ENCODE measurements at regions not wholly inside any gene's neighbourhood (a gene's known extent, or its start where the extent isn't known, plus 50 kb on each side); places are given as distances from the start of the nearest gene placed in this dataset.
A peak's percentile ranks its signal among the peaks of the same experiment; 100 is the strongest.

GRCh38 chr1:192418552-192419285 lies 101.9 kb downstream of the RGS21 start:
- Histone ChIP-seq H3K9me3 (replicated peaks) (no peaks in the 10 kb centered on the region), H3K4me3 (no peak overlapping the region), H3K27ac (no peak overlapping the region), H3K4me1 (no peaks in the 10 kb centered on the region), H3K27me3 (no peaks in the 10 kb centered on the region), H3K36me3 (no peaks in the 10 kb centered on the region)
- no peak for DNase-seq

DNA sequence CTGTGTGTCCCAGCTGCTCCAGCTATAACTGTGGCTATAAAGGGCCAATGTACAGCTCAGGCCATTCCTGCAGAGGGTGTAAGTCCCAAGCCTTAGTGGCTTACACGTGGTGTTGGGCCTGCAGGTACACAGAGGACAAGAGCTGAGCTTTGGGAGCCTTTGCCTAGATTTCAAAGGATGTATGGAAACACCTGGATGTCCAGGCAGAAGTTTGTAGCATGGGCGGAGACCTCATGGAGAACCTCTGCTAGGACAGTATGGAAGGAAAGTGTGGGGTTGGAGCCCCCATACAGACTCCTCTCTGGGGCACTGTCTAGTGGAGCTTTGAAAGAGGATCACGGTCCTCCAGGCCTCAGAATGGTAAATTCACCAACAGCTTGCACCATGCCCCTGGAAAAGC lies 113.9 kb downstream of the RGS21 start:
- no peaks in the 10 kb centered on the region for H3K4me1 ChIP-seq

DNA sequence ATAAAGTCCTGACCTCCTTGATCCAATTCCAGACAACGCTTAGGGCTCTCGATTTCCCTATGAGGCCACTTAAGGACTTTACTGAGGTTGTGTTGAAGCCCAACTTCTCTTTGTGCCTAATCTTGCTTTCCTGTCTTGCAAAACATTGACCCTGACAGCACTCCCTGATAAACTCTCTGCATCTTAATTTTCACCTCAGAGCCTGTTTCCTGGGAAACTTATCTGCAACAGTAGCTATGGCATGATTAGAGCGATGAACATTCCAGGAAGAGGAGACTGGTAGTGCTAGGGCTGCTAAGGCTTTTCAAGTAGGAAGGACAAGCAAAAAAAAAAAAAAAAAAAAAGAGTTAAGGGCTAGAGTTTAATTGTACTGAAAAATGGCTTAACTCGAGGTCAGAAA lies 118.9 kb downstream of the RGS21 start:
- Histone ChIP-seq H3K27me3 (no peaks in the 10 kb centered on the region), H3K36me3 (no peaks in the 10 kb centered on the region), H3K4me1 (no peaks in the 10 kb centered on the region), H3K9me3 (replicated peaks) (no peaks in the 10 kb centered on the region), H3K27ac (no peak overlapping the region), H3K4me3 (no peak overlapping the region)
- no peak for DNase-seq

More for the DNA sequence above, 113.9 kb downstream of the RGS21 start:
- H3K27ac ChIP-seq, result no peak overlapping the region
- H3K36me3 ChIP-seq, result no peaks in the 10 kb centered on the region
- H3K9me3 ChIP-seq (replicated peaks), result no peaks in the 10 kb centered on the region
- no peak overlapping the region for H3K4me3 ChIP-seq
- H3K27me3 ChIP-seq, result no peaks in the 10 kb centered on the region
- DNase-seq, result no peak

DNA sequence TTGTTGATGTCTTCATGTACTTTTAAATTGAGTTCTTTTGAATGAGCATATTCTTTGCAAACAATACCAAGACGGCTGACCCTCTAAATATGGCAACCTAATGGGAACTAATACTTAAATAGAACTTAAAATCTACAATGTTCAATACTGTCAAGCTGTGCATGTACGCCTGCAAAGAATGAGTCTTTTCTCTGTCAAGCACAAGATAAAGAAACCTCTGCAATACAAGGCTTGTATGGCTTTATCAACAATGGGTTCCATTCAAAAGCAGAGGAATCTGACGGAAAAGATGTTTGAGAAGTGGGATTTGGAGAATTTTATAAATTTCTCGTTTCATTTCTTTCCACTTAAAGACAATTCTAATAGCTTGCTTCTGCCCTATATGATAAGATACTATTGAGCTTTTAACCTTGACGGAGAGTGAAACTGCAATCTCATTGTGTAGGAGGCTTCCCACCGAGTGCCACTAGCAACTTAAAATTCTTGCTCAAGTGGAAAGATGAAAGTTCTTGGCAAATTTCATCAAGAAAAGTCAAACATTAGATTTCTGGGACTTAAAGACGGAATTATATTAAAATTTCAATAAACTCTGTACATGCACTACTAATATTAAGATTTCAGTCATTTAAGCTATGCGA lies 119.8 kb downstream of the RGS21 start:
- H3K9me3 ChIP-seq (replicated peaks), result no peaks in the 10 kb centered on the region
- no peaks in the 10 kb centered on the region for H3K27me3 ChIP-seq
- H3K27ac ChIP-seq, result no peak overlapping the region
- no peaks in the 10 kb centered on the region for H3K36me3 ChIP-seq
- no peak for DNase-seq
- H3K4me3 ChIP-seq, result no peak overlapping the region
- no peaks in the 10 kb centered on the region for H3K4me1 ChIP-seq

DNA sequence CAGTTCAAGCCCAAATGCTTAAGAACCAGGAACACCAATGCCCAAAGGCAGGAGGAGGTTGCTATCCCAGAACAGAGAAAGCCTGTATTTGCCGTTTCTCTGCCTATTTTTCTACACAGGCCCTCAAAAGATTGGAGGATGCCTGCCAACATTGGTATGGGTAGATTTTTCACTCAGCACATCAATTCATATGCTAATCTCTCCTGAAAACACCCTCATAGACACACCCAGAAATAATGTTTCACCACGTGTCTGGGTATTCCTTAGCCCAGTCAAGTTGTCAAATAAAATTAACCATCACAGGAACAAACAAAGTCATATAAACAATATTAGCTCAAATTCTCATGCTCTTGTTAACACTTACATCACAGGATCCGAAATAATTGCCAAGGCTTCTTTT lies 121.9 kb downstream of the RGS21 start:
- no peak overlapping the region for H3K4me3 ChIP-seq
- H3K27ac ChIP-seq, result no peak overlapping the region
- H3K36me3 ChIP-seq, result no peaks in the 10 kb centered on the region
- 0 out of 2 replicates have a peak, but pooled peaks cover 3% of the 10 kb centered on the region for H3K4me1 ChIP-seq
- no peaks in the 10 kb centered on the region for H3K9me3 ChIP-seq (replicated peaks)
- DNase-seq, result no peak
- H3K27me3 ChIP-seq, result no peaks in the 10 kb centered on the region

DNA sequence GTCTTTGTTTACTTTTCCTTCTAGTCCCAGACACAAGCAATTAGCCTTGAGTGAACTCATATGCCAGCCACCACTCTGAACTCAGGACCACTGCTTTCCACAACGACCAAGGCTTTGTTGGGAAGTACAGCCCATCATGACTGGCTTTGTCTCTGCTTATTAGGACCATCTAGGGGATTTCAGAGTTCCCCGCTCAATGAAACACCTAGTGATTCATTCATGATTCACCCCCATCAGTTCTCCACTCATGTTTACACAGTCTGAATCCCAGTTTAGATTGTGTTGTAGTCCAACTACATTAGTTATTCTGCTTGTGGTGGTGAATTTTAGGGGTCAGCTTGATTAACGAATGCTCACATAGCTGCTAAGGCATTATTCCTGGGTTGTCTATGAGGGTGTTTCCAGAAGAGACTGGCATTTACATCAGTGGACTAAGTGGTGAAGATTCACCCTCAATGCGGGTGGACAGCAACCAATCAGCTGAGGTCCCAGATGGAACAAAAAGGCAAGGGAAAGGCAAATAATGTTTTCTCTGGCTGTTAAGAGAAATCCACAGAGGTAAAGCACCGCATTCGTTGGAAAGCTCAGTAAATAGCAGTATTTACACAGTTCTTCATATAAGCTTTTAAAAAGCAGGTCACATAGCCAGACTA lies 122.7 kb downstream of the RGS21 start:
- Histone ChIP-seq H3K4me3 (no peak overlapping the region), H3K4me1 (0 out of 2 replicates have a peak, but pooled peaks cover 3% of the 10 kb centered on the region), H3K9me3 (replicated peaks) (no peaks in the 10 kb centered on the region), H3K36me3 (no peaks in the 10 kb centered on the region), H3K27me3 (no peaks in the 10 kb centered on the region), H3K27ac (no peak overlapping the region)
- DNase-seq, result no peak

GRCh38 chr1:192441492-192441891 lies 124.7 kb downstream of the RGS21 start:
- H3K27ac ChIP-seq, result no peak overlapping the region
- no peak for DNase-seq
- 0 out of 2 replicates have a peak, but pooled peaks cover 3% of the 10 kb centered on the region for H3K4me1 ChIP-seq
- no peaks in the 10 kb centered on the region for H3K27me3 ChIP-seq
- H3K36me3 ChIP-seq, result no peaks in the 10 kb centered on the region
- no peak overlapping the region for H3K4me3 ChIP-seq
- H3K9me3 ChIP-seq (replicated peaks), result no peaks in the 10 kb centered on the region

- Histone ChIP-seq H3K27me3 (no peaks in the 10 kb centered on the region), H3K36me3 (no peaks in the 10 kb centered on the region), H3K27ac (no peak overlapping the region), H3K4me1 (peaks cover 7% of the 10 kb centered on the region; the same call in 1 of the 2 replicates), H3K9me3 (replicated peaks) (no peaks in the 10 kb centered on the region), H3K4me3 (no peak overlapping the region)
- DNase-seq, result peak in 1 of 2 experiments; percentile 20
These were observed 125.9 kb downstream of the RGS21 start for GRCh38 chr1:192442736-192443135.

- H3K4me1 ChIP-seq, result peaks cover 14% of the 10 kb centered on the region
- H3K36me3 ChIP-seq, result no peaks in the 10 kb centered on the region
- no peak overlapping the region for H3K4me3 ChIP-seq
- no peak for DNase-seq
- no peak overlapping the region for H3K27ac ChIP-seq
- no peaks in the 10 kb centered on the region for H3K9me3 ChIP-seq (replicated peaks)
- H3K27me3 ChIP-seq, result no peaks in the 10 kb centered on the region
These were observed 126.8 kb downstream of the RGS21 start for GRCh38 chr1:192443616-192444015.

- peaks cover 14% of the 10 kb centered on the region for H3K4me1 ChIP-seq
- no peaks in the 10 kb centered on the region for H3K9me3 ChIP-seq (replicated peaks)
- no peaks in the 10 kb centered on the region for H3K36me3 ChIP-seq
- H3K27me3 ChIP-seq, result no peaks in the 10 kb centered on the region
- no peak overlapping the region for H3K27ac ChIP-seq
- no peak overlapping the region for H3K4me3 ChIP-seq
- no peak for DNase-seq
These were observed 128.4 kb downstream of the RGS21 start for GRCh38 chr1:192445241-192445640.

- no peaks in the 10 kb centered on the region for H3K27me3 ChIP-seq
- no peak overlapping the region for H3K27ac ChIP-seq
- peak in 1 of 2 experiments; percentile 48 for DNase-seq
- H3K9me3 ChIP-seq (replicated peaks), result no peaks in the 10 kb centered on the region
- peaks cover 14% of the 10 kb centered on the region for H3K4me1 ChIP-seq
- no peaks in the 10 kb centered on the region for H3K36me3 ChIP-seq
- H3K4me3 ChIP-seq, result no peak overlapping the region
These were observed 129.2 kb downstream of the RGS21 start for GRCh38 chr1:192445839-192446489.

DNA sequence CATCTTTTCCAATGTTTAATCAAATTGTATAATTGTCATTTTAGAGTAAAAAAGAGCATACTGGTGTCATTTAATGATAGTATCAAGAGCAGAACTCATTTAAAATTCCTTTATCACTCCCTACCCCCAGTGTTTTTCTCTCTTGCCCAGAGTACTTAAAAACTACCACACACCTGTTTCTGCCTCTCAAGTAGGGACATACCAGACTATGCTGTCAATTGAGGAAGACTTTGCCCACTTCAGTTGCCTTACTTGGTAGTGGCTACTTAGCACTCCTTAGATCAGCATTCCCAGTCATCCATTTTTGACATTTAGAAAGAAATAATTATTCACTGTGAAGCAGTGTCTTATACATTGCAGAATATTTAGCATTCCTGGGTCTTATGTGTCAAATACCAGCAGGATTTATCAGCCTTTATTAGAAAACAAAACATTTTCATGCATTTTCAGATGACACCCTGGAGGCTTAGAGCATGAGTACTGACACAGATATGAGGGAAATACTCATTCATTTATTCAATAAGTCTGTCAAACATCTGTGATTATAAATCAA lies 127.5 kb upstream of the RGS1 start:
- H3K9me3 ChIP-seq (replicated peaks), result no peaks in the 10 kb centered on the region
- no peaks in the 10 kb centered on the region for H3K36me3 ChIP-seq
- peaks cover 13% of the 10 kb centered on the region for H3K4me1 ChIP-seq
- no peaks in the 10 kb centered on the region for H3K27me3 ChIP-seq
- peak; percentile 34 to 68 for DNase-seq
- no peak overlapping the region for H3K27ac ChIP-seq
- H3K4me3 ChIP-seq, result no peak overlapping the region

DNA sequence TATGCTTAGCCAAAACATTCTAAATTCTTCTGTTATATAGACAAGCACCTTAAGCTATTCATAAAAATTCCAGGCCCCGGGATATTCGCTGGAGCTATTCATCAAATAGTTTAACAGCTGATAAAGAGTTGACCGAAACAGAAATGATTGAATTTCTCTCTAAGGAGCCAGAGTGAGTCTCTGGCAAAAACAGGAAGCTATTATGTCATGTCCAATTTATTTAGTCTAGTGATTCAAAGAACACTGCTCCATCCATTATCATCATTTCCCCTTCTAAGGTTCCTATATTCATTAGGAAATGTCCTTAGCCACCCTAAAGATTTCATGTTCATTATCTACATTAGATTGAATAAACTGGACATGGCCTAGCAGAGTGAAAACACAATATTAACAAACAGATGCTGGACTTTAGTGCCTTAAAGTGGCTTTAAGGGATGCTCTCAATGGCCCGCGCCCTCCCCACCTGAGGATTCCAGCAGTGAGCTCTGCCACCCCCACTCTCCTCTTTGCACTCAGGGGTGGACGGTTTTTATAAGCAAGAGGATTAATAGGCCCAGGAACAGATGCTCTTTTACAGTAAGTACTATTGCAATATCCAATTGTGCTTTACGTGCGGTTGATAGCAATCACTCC lies 122.1 kb upstream of the RGS1 start:
- no peaks in the 10 kb centered on the region for H3K27me3 ChIP-seq
- no peak overlapping the region for H3K4me3 ChIP-seq
- DNase-seq, result no peak
- no peaks in the 10 kb centered on the region for H3K36me3 ChIP-seq
- no peaks in the 10 kb centered on the region for H3K9me3 ChIP-seq (replicated peaks)
- peaks cover 3% of the 10 kb centered on the region; the same call in 1 of the 2 replicates for H3K4me1 ChIP-seq
- H3K27ac ChIP-seq, result no peak overlapping the region

DNA sequence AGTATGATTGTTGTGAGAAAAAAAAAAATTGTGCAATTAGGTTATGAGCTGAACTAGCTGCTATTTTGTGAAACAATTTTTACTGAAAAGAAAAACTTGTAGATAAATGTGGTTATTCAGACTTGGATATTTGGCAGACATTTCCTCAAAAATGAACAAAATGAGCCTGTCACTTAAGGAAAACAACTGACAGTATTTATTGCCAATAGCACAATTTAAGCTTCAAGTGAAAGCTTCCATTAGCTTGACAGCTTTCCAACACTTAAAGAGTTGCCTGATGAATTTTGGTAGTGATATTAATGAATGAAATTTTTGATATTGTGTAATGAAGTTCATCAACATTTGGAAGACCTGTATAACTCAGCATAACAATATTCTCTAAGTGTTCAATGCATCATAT lies 116.1 kb upstream of the RGS1 start:
- H3K4me3 ChIP-seq, result no peak overlapping the region
- no peaks in the 10 kb centered on the region for H3K36me3 ChIP-seq
- no peak for DNase-seq
- H3K9me3 ChIP-seq (replicated peaks), result no peaks in the 10 kb centered on the region
- H3K27ac ChIP-seq, result no peak overlapping the region
- H3K27me3 ChIP-seq, result no peaks in the 10 kb centered on the region
- H3K4me1 ChIP-seq, result no peaks in the 10 kb centered on the region

All from SJCRH30 (cell line).